ENCODE measurements at regions not wholly inside any gene's neighbourhood (a gene's known extent, or its start where the extent isn't known, plus 50 kb on each side); places are given as distances from the start of the nearest gene placed in this dataset.

GRCh38 chr13:87788363-87788762, 117.2 kb downstream of the SLITRK5 start:
- TF ChIP-seq, protein P1, sequence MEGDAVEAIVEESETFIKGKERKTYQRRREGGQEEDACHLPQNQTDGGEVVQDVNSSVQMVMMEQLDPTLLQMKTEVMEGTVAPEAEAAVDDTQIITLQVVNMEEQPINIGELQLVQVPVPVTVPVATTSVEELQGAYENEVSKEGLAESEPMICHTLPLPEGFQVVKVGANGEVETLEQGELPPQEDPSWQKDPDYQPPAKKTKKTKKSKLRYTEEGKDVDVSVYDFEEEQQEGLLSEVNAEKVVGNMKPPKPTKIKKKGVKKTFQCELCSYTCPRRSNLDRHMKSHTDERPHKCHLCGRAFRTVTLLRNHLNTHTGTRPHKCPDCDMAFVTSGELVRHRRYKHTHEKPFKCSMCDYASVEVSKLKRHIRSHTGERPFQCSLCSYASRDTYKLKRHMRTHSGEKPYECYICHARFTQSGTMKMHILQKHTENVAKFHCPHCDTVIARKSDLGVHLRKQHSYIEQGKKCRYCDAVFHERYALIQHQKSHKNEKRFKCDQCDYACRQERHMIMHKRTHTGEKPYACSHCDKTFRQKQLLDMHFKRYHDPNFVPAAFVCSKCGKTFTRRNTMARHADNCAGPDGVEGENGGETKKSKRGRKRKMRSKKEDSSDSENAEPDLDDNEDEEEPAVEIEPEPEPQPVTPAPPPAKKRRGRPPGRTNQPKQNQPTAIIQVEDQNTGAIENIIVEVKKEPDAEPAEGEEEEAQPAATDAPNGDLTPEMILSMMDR (IDR thresholded peaks at IDR 0.05; ENCODE audit: low read depth, low read length) = no peak
- no peak for TF ChIP-seq EZH2phosphoT487 (IDR thresholded peaks at IDR 0.05; ENCODE audit: low read depth)

Data from OCI-LY3 (cell line).